H1 (cell line): ENCODE measurements at regions not wholly inside any gene's neighbourhood (a gene's known extent, or its start where the extent isn't known, plus 50 kb on each side); places are given as distances from the start of the nearest gene placed in this dataset.

Experiments
- CTCF ChIA-PET: fragments of 300-600 bp; sonication (Branson Sonifier 250); formaldehyde crosslinking; loops from one replicate; lab custom pipeline; 2021; ENCODE audit not compliant: partially characterized antibody; lab: Charles Lee
- POLR2A ChIA-PET: fragments of 300-600 bp; sonication (Branson Sonifier 250); formaldehyde crosslinking; loops from one replicate; lab custom pipeline; 2021; ENCODE audit warnings: inconsistent platforms; ENCODE audit not compliant: partially characterized antibody; lab: Charles Lee
- DNase-seq, 2 experiments: peaks; one replicate each; pipeline versions ENCODE4 v3.0.0 to v3.0.0-alpha.2; 2010 to 2022; ENCODE audit warnings: low spot score in 2 of 2, low read depth in 1 of 2, mixed read lengths in 1 of 2
- FAIRE-seq: peaks from 2 replicates; lab custom pipeline; 2011; peaks lifted over from hg19 to GRCh38; lab: Jason Lieb, UNC
- H2AFZ ChIP-seq: 2 replicates; pipeline ENCODE4 v1.8.1; 2012; ENCODE audit warnings: low read length, inconsistent platforms
- H2AK5ac ChIP-seq: 2 replicates; pipeline ENCODE4 v1.6.1; 2013; ENCODE audit warnings: low read depth, low read length
- H2BK120ac ChIP-seq: replicated peaks from 2 replicates; pipeline ENCODE3; 2013; ENCODE audit warnings: low read depth, low read length, inconsistent platforms
- H2BK12ac ChIP-seq: 2 replicates; pipeline ENCODE4 v1.6.1; 2013; ENCODE audit warnings: low read depth, low read length
- H2BK15ac ChIP-seq: 2 replicates; pipeline ENCODE4 v1.6.1; 2013; ENCODE audit warnings: low read length
- H2BK20ac ChIP-seq: 2 replicates; pipeline ENCODE4 v1.6.1; 2013; ENCODE audit warnings: low read length
- H2BK5ac ChIP-seq: 2 replicates; pipeline ENCODE4 v1.6.1; 2013; ENCODE audit warnings: low read depth, low read length
- H3K14ac ChIP-seq: 2 replicates; pipeline ENCODE4 v1.6.1; 2013; ENCODE audit warnings: inconsistent platforms; ENCODE audit not compliant: insufficient read length
- H3K18ac ChIP-seq: 2 replicates; pipeline ENCODE4 v1.6.1; 2013; ENCODE audit warnings: low read length; ENCODE audit errors: extremely low read depth
- H3K23ac ChIP-seq: 2 replicates; pipeline ENCODE4 v1.6.1; 2013; ENCODE audit warnings: inconsistent platforms; ENCODE audit not compliant: insufficient read length
- H3K23me2 ChIP-seq: 2 replicates; pipeline ENCODE4 v1.6.1; 2013; ENCODE audit warnings: low read depth, low read length
- H3K27ac ChIP-seq: 2 replicates; pipeline ENCODE4 v1.6.1; 2011; ENCODE audit warnings: low read depth, low read length, inconsistent platforms
- H3K27me3 ChIP-seq, 4 experiments: replicated peaks in 1 of 4; 1 replicate in 1 of 4; 2 replicates in 3 of 4; pipeline versions ENCODE4 v1.6.1 to v1.8.1; 2011 to 2013; ENCODE audit warnings: low read length in 3 of 4, mild to moderate bottlenecking in 3 of 4, inconsistent platforms in 2 of 4, mixed read lengths in 2 of 4, moderate library complexity in 1 of 4; ENCODE audit not compliant: control insufficient read depth in 3 of 4, insufficient read depth in 3 of 4; ENCODE audit errors: extremely low read depth in 1 of 4
- H3K36me3 ChIP-seq, 4 experiments: 2 replicates each; pipeline versions ENCODE4 v1.6.1 to v1.8.1; 2011 to 2013; ENCODE audit warnings: mild to moderate bottlenecking in 4 of 4, low read length in 3 of 4, moderate library complexity in 2 of 4, control low read depth in 1 of 4, inconsistent platforms in 1 of 4; ENCODE audit not compliant: insufficient read depth in 4 of 4, control insufficient read depth in 2 of 4
- H3K4ac ChIP-seq: replicated peaks from 2 replicates; pipeline ENCODE3; 2013; ENCODE audit warnings: low read length, low read depth, mixed read lengths, inconsistent platforms; ENCODE audit not compliant: insufficient read length
- H3K4me1 ChIP-seq, 4 experiments: replicated peaks in 1 of 4; 1 replicate in 1 of 4; 2 replicates in 3 of 4; pipeline versions ENCODE4 v1.6.1 to v1.8.1; 2011 to 2013; ENCODE audit warnings: low read length in 3 of 4, inconsistent platforms in 2 of 4, mixed read lengths in 1 of 4; ENCODE audit not compliant: insufficient read depth in 4 of 4, control insufficient read depth in 3 of 4
- H3K4me2 ChIP-seq, 2 experiments: 2 replicates each; pipeline versions ENCODE4 v1.6.1 to v1.8.1; 2011 to 2013; ENCODE audit warnings: low read depth in 2 of 2, low read length in 2 of 2, control low read depth in 1 of 2, inconsistent platforms in 1 of 2, mild to moderate bottlenecking in 1 of 2; ENCODE audit not compliant: insufficient read depth in 1 of 2
- H3K4me3 ChIP-seq, 4 experiments: fragments of 200-600, 300-600 bp in 1 of 4; sonication (generic), shearing (Covaris generic), sonication (Bioruptor Twin) in 1 of 4; 2 replicates each; pipeline versions ENCODE4 v1.5.1 to v1.8.1; 2011 to 2016; ENCODE audit warnings: low read length in 4 of 4, low read depth in 3 of 4, control low read depth in 2 of 4, inconsistent platforms in 2 of 4, mild to moderate bottlenecking in 2 of 4, mixed read lengths in 1 of 4, moderate library complexity in 1 of 4; ENCODE audit not compliant: insufficient read depth in 2 of 4; ENCODE audit errors: extremely low read depth in 1 of 4
- H3K56ac ChIP-seq: replicated peaks from 2 replicates; pipeline ENCODE3; 2013; ENCODE audit warnings: low read depth, mild to moderate bottlenecking, mixed read lengths, low read length, inconsistent platforms; ENCODE audit not compliant: insufficient read length
- H3K79me1 ChIP-seq: 2 replicates; pipeline ENCODE4 v1.6.1; 2013; ENCODE audit warnings: low read depth, low read length, control low read depth
- H3K79me2 ChIP-seq, 2 experiments: 2 replicates each; pipeline versions ENCODE4 v1.6.1 to v1.8.1; 2012 to 2013; ENCODE audit warnings: low read length in 2 of 2, mild to moderate bottlenecking in 2 of 2, inconsistent platforms in 1 of 2; ENCODE audit not compliant: insufficient read depth in 2 of 2, control insufficient read depth in 1 of 2
- H3K9ac ChIP-seq, 4 experiments: replicated peaks in 1 of 4; 1 replicate in 1 of 4; 2 replicates in 3 of 4; pipeline versions ENCODE4 v1.6.1 to v1.8.1; 2011 to 2013; ENCODE audit warnings: low read depth in 3 of 4, low read length in 3 of 4, control low read depth in 2 of 4, mild to moderate bottlenecking in 2 of 4, moderate library complexity in 2 of 4, inconsistent platforms in 1 of 4; ENCODE audit errors: extremely low read depth in 1 of 4
- H3K9me3 ChIP-seq, 2 experiments: 2 replicates each; pipeline versions ENCODE4 v1.6.1 to v1.8.1; 2012 to 2013; ENCODE audit warnings: mild to moderate bottlenecking in 2 of 2, moderate library complexity in 2 of 2, control low read depth in 1 of 2, inconsistent platforms in 1 of 2, low read depth in 1 of 2, low read length in 1 of 2, mixed read lengths in 1 of 2; ENCODE audit not compliant: insufficient read depth in 2 of 2
- H4K20me1 ChIP-seq, 2 experiments: replicated peaks in 1 of 2; 2 replicates each; pipeline versions ENCODE3 to v1.8.1; 2011 to 2013; ENCODE audit warnings: inconsistent platforms in 2 of 2, low read length in 2 of 2, mild to moderate bottlenecking in 1 of 2; ENCODE audit not compliant: insufficient read depth in 2 of 2, control insufficient read depth in 1 of 2
- H4K5ac ChIP-seq: 2 replicates; pipeline ENCODE4 v1.6.1; 2013; ENCODE audit warnings: low read length, low read depth, mixed read lengths, inconsistent platforms; ENCODE audit not compliant: insufficient read length
- H4K8ac ChIP-seq: 2 replicates; pipeline ENCODE4 v1.8.0; 2013; ENCODE audit warnings: mild to moderate bottlenecking, moderate library complexity, low read length, inconsistent platforms; ENCODE audit not compliant: insufficient read depth; ENCODE audit errors: extremely low read depth
- H4K91ac ChIP-seq: replicated peaks from 2 replicates; pipeline ENCODE3; 2013; ENCODE audit warnings: low read length, mixed read lengths, inconsistent platforms; ENCODE audit not compliant: insufficient read length
- RXRA ChIP-seq: IDR thresholded peaks from 2 replicates; pipeline ENCODE4 v1.6.1; 2011; ENCODE audit warnings: low read depth, mild to moderate bottlenecking, low read length, moderate library complexity; ENCODE audit not compliant: insufficient read depth

GRCh38 chr3:147215660-147216059, 190.7 kb downstream of the ZIC4 start:
- no peaks in the 10 kb centered on the region for H4K20me1 ChIP-seq
- H3K23ac ChIP-seq: no peak overlapping the region

More at GRCh38 chr3:147215660-147216059, 190.7 kb downstream of the ZIC4 start:
- H2AK5ac ChIP-seq: no peak overlapping the region
- H3K27me3 ChIP-seq: no peaks in the 10 kb centered on the region
- no peak overlapping the region for H3K56ac ChIP-seq
- H2BK5ac ChIP-seq: no peak overlapping the region
- no peak overlapping the region for H2BK12ac ChIP-seq
- no peak overlapping the region for H4K8ac ChIP-seq
- H3K79me2 ChIP-seq: no peaks in the 10 kb centered on the region
- FAIRE-seq: no peak
- TF ChIP-seq RXRA: no peak
- no peak overlapping the region for H2BK15ac ChIP-seq
- H3K79me1 ChIP-seq: no peaks in the 10 kb centered on the region
- H3K4me3 ChIP-seq: no peak overlapping the region
- no peak overlapping the region for H3K18ac ChIP-seq
- H3K14ac ChIP-seq: no peak overlapping the region
- CTCF ChIA-PET: no interaction called here
- H3K4me2 ChIP-seq: no peak overlapping the region
- no peak overlapping the region for H4K91ac ChIP-seq
- no peaks in the 10 kb centered on the region for H3K4me1 ChIP-seq
- H3K9ac ChIP-seq: no peak overlapping the region
- no peak overlapping the region for H4K5ac ChIP-seq
- H3K36me3 ChIP-seq: no peaks in the 10 kb centered on the region
- no peak for DNase-seq
- H3K9me3 ChIP-seq: no peaks in the 10 kb centered on the region
- no peak overlapping the region for H2BK120ac ChIP-seq
- POLR2A ChIA-PET: no interaction called here
- no peak overlapping the region for H3K27ac ChIP-seq
- H3K4ac ChIP-seq: no peak overlapping the region
- no peak overlapping the region for H2BK20ac ChIP-seq
- H3K23me2 ChIP-seq: no peaks in the 10 kb centered on the region
- no peak overlapping the region for H2AFZ ChIP-seq
